ENCODE measurements at regions not wholly inside any gene's neighbourhood (a gene's known extent, or its start where the extent isn't known, plus 50 kb on each side); places are given as distances from the start of the nearest gene placed in this dataset.

DNA sequence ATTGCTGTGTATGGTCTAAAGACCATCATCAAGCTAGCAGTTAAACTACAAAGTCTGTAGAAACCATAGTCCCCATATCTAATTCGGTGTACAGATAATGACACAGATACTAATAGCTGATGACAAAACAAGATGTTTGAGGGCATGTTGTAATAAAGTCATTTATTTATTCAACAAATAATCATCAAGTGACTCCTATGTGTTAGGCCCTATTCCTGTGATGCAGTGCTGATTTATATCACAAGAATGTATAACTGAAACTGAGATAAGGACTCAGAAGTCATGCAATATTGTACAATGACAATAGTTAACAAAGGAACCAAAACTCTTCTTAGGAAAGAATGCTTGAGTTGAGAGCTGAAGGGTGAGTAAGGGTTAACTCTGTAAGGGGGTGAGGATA lies 315.0 kb upstream of the NR3C2 start:
- TF ChIP-seq EZH2 (IDR thresholded peaks at IDR 0.05; ENCODE audit: borderline replicate concordance, low read depth, low read length, severe bottlenecking), result no peak
- TF ChIP-seq, protein P1, sequence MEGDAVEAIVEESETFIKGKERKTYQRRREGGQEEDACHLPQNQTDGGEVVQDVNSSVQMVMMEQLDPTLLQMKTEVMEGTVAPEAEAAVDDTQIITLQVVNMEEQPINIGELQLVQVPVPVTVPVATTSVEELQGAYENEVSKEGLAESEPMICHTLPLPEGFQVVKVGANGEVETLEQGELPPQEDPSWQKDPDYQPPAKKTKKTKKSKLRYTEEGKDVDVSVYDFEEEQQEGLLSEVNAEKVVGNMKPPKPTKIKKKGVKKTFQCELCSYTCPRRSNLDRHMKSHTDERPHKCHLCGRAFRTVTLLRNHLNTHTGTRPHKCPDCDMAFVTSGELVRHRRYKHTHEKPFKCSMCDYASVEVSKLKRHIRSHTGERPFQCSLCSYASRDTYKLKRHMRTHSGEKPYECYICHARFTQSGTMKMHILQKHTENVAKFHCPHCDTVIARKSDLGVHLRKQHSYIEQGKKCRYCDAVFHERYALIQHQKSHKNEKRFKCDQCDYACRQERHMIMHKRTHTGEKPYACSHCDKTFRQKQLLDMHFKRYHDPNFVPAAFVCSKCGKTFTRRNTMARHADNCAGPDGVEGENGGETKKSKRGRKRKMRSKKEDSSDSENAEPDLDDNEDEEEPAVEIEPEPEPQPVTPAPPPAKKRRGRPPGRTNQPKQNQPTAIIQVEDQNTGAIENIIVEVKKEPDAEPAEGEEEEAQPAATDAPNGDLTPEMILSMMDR (IDR thresholded peaks at IDR 0.05; ENCODE audit: borderline replicate concordance, extremely low read depth, low read length, poor library complexity, severe bottlenecking), result no peak
